HCT116 (cell line): ENCODE measurements at regions not wholly inside any gene's neighbourhood (a gene's known extent, or its start where the extent isn't known, plus 50 kb on each side); places are given as distances from the start of the nearest gene placed in this dataset.

Experiments
- CTCF ChIP-seq, 3 experiments: fragments of 200-600 bp in 1 of 3; sonication (generic) in 1 of 3; IDR thresholded peaks in 2 of 3; conservative IDR thresholded peaks in 1 of 3; 2 replicates each; pipeline ENCODE4 v1.5.1; 2012 to 2017; ENCODE audit warnings: low read depth in 2 of 3, low read length in 2 of 3, antibody characterized with exemption in 1 of 3, borderline replicate concordance in 1 of 3, control low read depth in 1 of 3, mild to moderate bottlenecking in 1 of 3, mixed read lengths in 1 of 3, mixed run types in 1 of 3, moderate library complexity in 1 of 3; ENCODE audit not compliant: insufficient read depth in 1 of 3
- EZH2 ChIP-seq: fragments of 200-600 bp; sonication (generic); IDR thresholded peaks from 2 replicates; pipeline ENCODE4 v1.6.1; 2017; ENCODE audit warnings: antibody characterized with exemption, mixed run types
- EZH2phosphoT487 ChIP-seq: fragments of 200-600 bp; IDR thresholded peaks from 2 replicates; pipeline ENCODE4 v1.6.1; 2018; ENCODE audit warnings: antibody characterized with exemption, borderline replicate concordance
- JUND ChIP-seq: IDR thresholded peaks from 2 replicates; pipeline ENCODE4 v1.6.1; 2012
- POLR2A ChIP-seq: IDR thresholded peaks from 2 replicates; pipeline ENCODE4 v1.7.0; 2011; ENCODE audit warnings: borderline replicate concordance; ENCODE audit not compliant: insufficient read depth, insufficient read length; ENCODE audit errors: extremely low read depth
- POLR2AphosphoS5 ChIP-seq: IDR thresholded peaks from 2 replicates; pipeline ENCODE4 v1.6.1; 2011; ENCODE audit warnings: mild to moderate bottlenecking, low read depth, low read length, moderate library complexity
- RAD21 ChIP-seq: IDR thresholded peaks from 2 replicates; pipeline ENCODE4 v1.6.1; 2012; ENCODE audit warnings: low read depth, mild to moderate bottlenecking
- REST ChIP-seq: IDR thresholded peaks from 2 replicates; pipeline ENCODE4 v1.6.1; 2012; ENCODE audit warnings: low read depth
- SIN3A ChIP-seq: IDR thresholded peaks from 2 replicates; pipeline ENCODE4 v1.6.1; 2012; ENCODE audit warnings: low read depth
- SP1 ChIP-seq: IDR thresholded peaks from 2 replicates; pipeline ENCODE4 v1.6.1; 2012; ENCODE audit warnings: low read depth
- YY1 ChIP-seq: IDR thresholded peaks from 2 replicates; pipeline ENCODE4 v1.6.1; 2011; ENCODE audit warnings: low read length, low read depth, moderate library complexity, mild to moderate bottlenecking; ENCODE audit not compliant: insufficient replicate concordance; ENCODE audit errors: extremely low read depth
- ZBTB33 ChIP-seq: IDR thresholded peaks from 2 replicates; pipeline ENCODE4 v1.6.1; 2011; ENCODE audit warnings: mild to moderate bottlenecking, low read length, moderate library complexity; ENCODE audit not compliant: insufficient replicate concordance; ENCODE audit errors: extremely low read depth

GRCh38 chr1:73160759-73161158, 878.4 kb upstream of the NEGR1 start:
- no peak for TF ChIP-seq EZH2phosphoT487
- TF ChIP-seq JUND: no peak
- no peak for TF ChIP-seq CTCF (IDR thresholded peaks at IDR 0.05 in 2 of 3, conservative IDR thresholded peaks at IDR 0.05 in 1 of 3; ENCODE audit: borderline replicate concordance in 1 of 3, insufficient read depth in 1 of 3, low read depth in 2 of 3, low read length in 2 of 3)
- no peak for TF ChIP-seq REST
- TF ChIP-seq EZH2: no peak
- TF ChIP-seq POLR2AphosphoS5: no peak
- no peak for TF ChIP-seq SP1
- TF ChIP-seq ZBTB33: no peak
- TF ChIP-seq SIN3A: no peak
- TF ChIP-seq POLR2A: no peak
- no peak for TF ChIP-seq YY1
- TF ChIP-seq RAD21: no peak
